Neural progenitor cell (in vitro differentiated cells): ENCODE measurements at regions not wholly inside any gene's neighbourhood (a gene's known extent, or its start where the extent isn't known, plus 50 kb on each side); places are given as distances from the start of the nearest gene placed in this dataset.

Experiments
- DNase-seq: peaks from one replicate; pipeline ENCODE4 v3.0.0-alpha.2; 2016; ENCODE audit warnings: low spot score
- H2AFZ ChIP-seq: fragments of 200-600 bp; sonication (generic); replicated peaks from 2 replicates; pipeline ENCODE4 v1.6.1; 2016; ENCODE audit warnings: antibody characterized with exemption
- H3F3A ChIP-seq: fragments of 200-600 bp; sonication (generic); 2 replicates; pipeline ENCODE4 v1.6.1; 2016; ENCODE audit warnings: antibody characterized with exemption, low read depth
- H3K27ac ChIP-seq: fragments of 200-600 bp; sonication (generic); 2 replicates; pipeline ENCODE4 v1.5.1; 2016; ENCODE audit warnings: mild to moderate bottlenecking
- H3K27me3 ChIP-seq: fragments of 200-600 bp; sonication (generic); 2 replicates; pipeline ENCODE4 v1.6.1; 2016; ENCODE audit warnings: mild to moderate bottlenecking, moderate library complexity
- H3K36me3 ChIP-seq: fragments of 200-600 bp; sonication (generic); 2 replicates; pipeline ENCODE4 v1.5.1; 2016
- H3K4me1 ChIP-seq: fragments of 200-600 bp; sonication (generic); 2 replicates; pipeline ENCODE4 v1.6.1; 2016; ENCODE audit warnings: mixed run types
- H3K4me2 ChIP-seq: fragments of 200-600 bp; sonication (generic); 2 replicates; pipeline ENCODE4 v1.6.1; 2016
- H3K4me3 ChIP-seq: fragments of 200-600 bp; sonication (generic); 2 replicates; pipeline ENCODE4 v1.5.1; 2016
- H3K79me2 ChIP-seq: fragments of 200-600 bp; sonication (generic); 2 replicates; pipeline ENCODE4 v1.6.1; 2016; ENCODE audit warnings: low read depth
- H3K9ac ChIP-seq: fragments of 200-600 bp; sonication (generic); 2 replicates; pipeline ENCODE4 v1.6.1; 2016
- H3K9me3 ChIP-seq: fragments of 200-600 bp; sonication (generic); 2 replicates; pipeline ENCODE4 v1.5.1; 2016; ENCODE audit warnings: low read depth
- H4K20me1 ChIP-seq: fragments of 200-600 bp; sonication (generic); 2 replicates; pipeline ENCODE4 v1.6.1; 2016; ENCODE audit warnings: low read depth
- H3K27ac Mint-ChIP-seq: 3 replicates; pipeline ENCODE4 v1.8.0; 2021; ENCODE audit warnings: mixed read lengths
- H3K27me3 Mint-ChIP-seq: 2 replicates; pipeline ENCODE4 v1.8.0; 2022; ENCODE audit warnings: low read depth, mild to moderate bottlenecking, inconsistent platforms, moderate library complexity, mixed read lengths; ENCODE audit not compliant: insufficient read depth
- H3K36me3 Mint-ChIP-seq: 3 replicates; pipeline ENCODE4 v1.8.0; 2021; ENCODE audit warnings: mixed read lengths
- H3K4me1 Mint-ChIP-seq: 3 replicates; pipeline ENCODE4 v1.8.0; 2021; ENCODE audit warnings: mixed read lengths
- H3K4me3 Mint-ChIP-seq: 3 replicates; pipeline ENCODE4 v1.8.0; 2021; ENCODE audit warnings: mild to moderate bottlenecking, moderate library complexity, mixed read lengths
- H3K9me3 Mint-ChIP-seq: 3 replicates; pipeline ENCODE4 v1.8.0; 2020; ENCODE audit warnings: mixed read lengths
- EZH2 ChIP-seq: fragments of 200-600 bp; sonication (generic); IDR thresholded peaks from 2 replicates; pipeline ENCODE4 v1.6.1; 2017; ENCODE audit warnings: antibody characterized with exemption, mild to moderate bottlenecking, moderate library complexity
- EZH2phosphoT487 ChIP-seq: fragments of 200-600 bp; sonication (generic); IDR thresholded peaks from 2 replicates; pipeline ENCODE4 v1.6.1; 2017; ENCODE audit warnings: antibody characterized with exemption
- TF ChIP-seq, protein P1 (sequence below): fragments of 200-600 bp; sonication (generic); IDR thresholded peaks from 2 replicates; pipeline ENCODE4 v1.5.1; 2017; ENCODE audit warnings: antibody characterized with exemption, mild to moderate bottlenecking

DNA sequence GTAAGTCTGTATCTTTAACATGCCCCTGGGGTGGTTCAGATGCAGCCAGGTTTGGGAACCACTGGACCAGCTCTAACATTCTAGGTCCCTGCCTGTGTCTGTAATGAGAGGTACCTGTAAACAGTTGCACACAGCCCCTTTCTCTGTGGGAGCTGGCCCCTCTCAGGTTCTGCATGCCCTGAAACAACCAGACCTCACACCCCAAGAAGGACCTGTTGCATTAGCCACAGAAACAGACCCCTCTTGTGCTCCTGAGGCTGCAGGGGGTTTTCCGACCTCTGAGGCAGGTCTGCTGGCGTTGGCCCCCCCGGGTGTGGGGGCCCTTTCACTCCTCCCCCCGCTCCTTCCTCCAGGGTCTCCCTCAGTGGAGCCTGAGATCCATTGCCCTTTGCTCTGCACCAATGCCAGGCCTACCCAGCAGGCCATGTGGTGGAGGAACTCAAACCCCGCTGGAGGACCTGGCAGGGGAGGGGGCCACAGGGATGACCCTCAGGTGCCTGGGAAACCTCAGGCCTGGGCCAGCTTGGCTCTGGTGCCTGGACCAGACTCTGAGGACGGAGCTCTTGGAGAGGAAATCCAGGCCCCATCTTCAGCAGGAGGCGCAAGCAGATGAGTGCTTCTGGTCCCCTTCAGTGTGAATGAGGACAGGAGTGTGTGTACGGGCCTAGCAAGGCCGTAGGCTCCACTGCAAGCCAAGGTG is 61.4 kb upstream of the PJA1 start:
- Mint-ChIP-seq H3K27me3 (peaks cover 6% of the 10 kb centered on the region), H3K36me3 (no peaks in the 10 kb centered on the region), H3K4me3 (no peak overlapping the region), H3K27ac (no peak overlapping the region), H3K9me3 (peaks cover 2% of the 10 kb centered on the region), H3K4me1 (peaks cover 14% of the 10 kb centered on the region)
- no peak overlapping the region for H3K9ac ChIP-seq
- no peak overlapping the region for H3K4me2 ChIP-seq
- H3K4me3 ChIP-seq: no peak overlapping the region
- H4K20me1 ChIP-seq: no peaks in the 10 kb centered on the region
- peaks cover 17% of the 10 kb centered on the region for H3K4me1 ChIP-seq
- no peaks in the 10 kb centered on the region for H3K79me2 ChIP-seq
- peaks cover 1% of the 10 kb centered on the region for H3K27me3 ChIP-seq
- no peak for TF ChIP-seq EZH2
- TF ChIP-seq, protein P1, sequence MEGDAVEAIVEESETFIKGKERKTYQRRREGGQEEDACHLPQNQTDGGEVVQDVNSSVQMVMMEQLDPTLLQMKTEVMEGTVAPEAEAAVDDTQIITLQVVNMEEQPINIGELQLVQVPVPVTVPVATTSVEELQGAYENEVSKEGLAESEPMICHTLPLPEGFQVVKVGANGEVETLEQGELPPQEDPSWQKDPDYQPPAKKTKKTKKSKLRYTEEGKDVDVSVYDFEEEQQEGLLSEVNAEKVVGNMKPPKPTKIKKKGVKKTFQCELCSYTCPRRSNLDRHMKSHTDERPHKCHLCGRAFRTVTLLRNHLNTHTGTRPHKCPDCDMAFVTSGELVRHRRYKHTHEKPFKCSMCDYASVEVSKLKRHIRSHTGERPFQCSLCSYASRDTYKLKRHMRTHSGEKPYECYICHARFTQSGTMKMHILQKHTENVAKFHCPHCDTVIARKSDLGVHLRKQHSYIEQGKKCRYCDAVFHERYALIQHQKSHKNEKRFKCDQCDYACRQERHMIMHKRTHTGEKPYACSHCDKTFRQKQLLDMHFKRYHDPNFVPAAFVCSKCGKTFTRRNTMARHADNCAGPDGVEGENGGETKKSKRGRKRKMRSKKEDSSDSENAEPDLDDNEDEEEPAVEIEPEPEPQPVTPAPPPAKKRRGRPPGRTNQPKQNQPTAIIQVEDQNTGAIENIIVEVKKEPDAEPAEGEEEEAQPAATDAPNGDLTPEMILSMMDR: no peak
- no peaks in the 10 kb centered on the region for H3K9me3 ChIP-seq
- no peaks in the 10 kb centered on the region for H3K36me3 ChIP-seq
- H3F3A ChIP-seq: peaks cover 16% of the 10 kb centered on the region
- DNase-seq: no peak
- H2AFZ ChIP-seq: no peak overlapping the region
- H3K27ac ChIP-seq: no peak overlapping the region

DNA sequence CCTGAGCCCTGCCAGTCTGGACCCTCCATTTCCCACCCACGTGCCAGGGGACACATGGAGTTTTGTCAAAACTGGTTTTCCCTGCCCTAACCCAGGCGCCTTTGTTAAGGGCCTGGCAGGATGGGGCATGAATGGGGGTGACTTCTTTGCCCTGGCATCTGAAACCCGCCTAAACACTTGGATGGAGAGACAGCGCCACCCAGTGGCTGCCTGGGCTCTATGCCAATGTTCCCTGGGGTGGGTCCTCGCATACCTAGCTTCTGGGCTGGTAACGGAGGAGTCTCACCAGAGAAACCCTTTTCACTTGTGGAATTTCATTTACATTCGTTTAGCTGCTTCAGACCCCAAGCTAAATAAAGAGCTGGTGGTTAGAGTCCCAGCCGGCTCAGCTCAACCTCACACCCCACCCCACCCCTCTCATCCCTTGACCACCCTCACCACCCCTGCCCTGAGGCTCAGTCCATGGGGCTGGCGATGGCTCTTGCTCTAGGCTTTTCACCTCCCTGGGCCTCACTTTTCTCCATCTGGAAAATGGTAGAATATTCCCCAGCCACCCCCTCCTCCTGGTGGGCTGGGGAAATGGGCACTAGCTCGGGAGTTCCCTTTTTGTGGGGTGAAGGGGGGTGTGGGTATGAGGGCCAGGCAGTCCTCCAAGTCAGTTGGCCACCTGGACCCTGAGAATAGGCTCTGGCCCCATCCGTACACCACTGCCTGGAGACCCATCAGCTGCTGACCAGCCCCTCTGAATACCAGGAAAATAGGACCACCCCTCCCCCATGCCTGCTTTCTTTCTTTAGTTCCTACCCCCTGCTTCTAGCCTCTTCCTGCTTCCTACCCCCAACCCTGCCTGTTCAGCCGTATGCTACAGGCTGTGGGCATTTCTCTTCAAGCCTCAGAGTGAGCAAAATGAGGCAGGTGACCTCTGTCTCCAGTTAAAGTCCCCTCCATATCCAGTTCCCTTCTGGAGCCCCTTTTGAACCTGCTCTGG is 57.1 kb upstream of the PJA1 start:
- Mint-ChIP-seq H3K4me1 (peaks cover 18% of the 10 kb centered on the region), H3K27me3 (peaks cover 4% of the 10 kb centered on the region), H3K27ac (peak overlapping the region; percentile 87), H3K9me3 (peaks cover 2% of the 10 kb centered on the region), H3K4me3 (peak overlapping the region; percentile 46), H3K36me3 (no peaks in the 10 kb centered on the region)
- H3K27ac ChIP-seq: peak overlapping the region; percentile 18
- TF ChIP-seq EZH2phosphoT487 (no peak), EZH2 (no peak)
- TF ChIP-seq, protein P1: peak; percentile 78
- peak overlapping the region; percentile 67 for H3K4me2 ChIP-seq
- H3K9ac ChIP-seq: no peak overlapping the region
- H3K27me3 ChIP-seq: no peaks in the 10 kb centered on the region
- no peaks in the 10 kb centered on the region for H3K36me3 ChIP-seq
- H2AFZ ChIP-seq: no peak overlapping the region
- peaks cover 16% of the 10 kb centered on the region for H3F3A ChIP-seq
- DNase-seq: peak; percentile 92
- H3K4me3 ChIP-seq: no peak overlapping the region
- no peaks in the 10 kb centered on the region for H4K20me1 ChIP-seq
- peaks cover 17% of the 10 kb centered on the region for H3K4me1 ChIP-seq
- no peaks in the 10 kb centered on the region for H3K79me2 ChIP-seq
- H3K9me3 ChIP-seq: no peaks in the 10 kb centered on the region

DNA sequence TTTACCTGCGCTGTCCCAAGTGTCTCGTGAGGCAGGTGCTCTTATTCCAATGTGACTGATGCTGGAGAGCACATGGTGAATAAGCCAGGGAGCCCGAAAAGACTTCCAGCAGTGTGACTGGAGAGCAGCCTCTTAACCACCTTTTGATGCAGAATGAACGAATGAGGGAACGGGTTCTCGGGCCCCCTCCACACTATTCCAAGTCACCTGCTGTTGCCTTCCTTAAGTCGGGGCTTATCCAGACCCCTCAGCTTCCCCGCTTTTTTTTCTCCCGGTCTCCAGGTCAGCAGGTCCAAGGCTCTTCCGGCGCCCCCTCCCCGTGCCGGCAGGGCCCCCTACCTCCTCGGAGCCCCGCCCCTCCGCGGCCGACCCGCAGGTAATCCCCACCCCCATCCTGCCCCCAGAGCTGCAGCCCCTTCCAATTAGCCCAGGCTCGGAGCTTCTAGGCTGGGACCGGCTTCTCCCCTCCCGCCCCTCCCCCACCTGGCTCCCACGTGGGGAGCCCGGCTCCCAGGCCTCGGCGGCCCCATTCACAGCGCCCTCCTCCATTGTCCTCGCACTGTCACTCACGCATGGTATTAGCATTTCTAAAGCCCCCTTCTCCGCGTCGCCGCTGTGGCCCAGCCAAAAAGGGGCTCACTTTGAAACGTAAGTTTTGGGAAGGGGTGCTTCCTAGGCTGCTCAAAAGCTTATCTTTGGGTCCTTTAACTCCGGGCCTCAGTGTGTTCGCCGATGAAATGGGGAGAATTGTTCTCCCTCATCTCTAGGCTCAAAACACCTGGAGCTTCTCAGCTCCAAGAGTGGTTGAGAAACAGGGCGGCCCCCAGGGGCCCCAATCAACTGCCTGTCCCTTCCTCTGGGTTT is 56.2 kb upstream of the PJA1 start:
- no peak overlapping the region for H2AFZ ChIP-seq
- Mint-ChIP-seq H3K36me3 (no peaks in the 10 kb centered on the region), H3K4me3 (peak overlapping the region; percentile 46), H3K4me1 (peaks cover 18% of the 10 kb centered on the region), H3K27me3 (peaks cover 4% of the 10 kb centered on the region), H3K9me3 (peaks cover 2% of the 10 kb centered on the region), H3K27ac (no peak overlapping the region)
- no peaks in the 10 kb centered on the region for H3K27me3 ChIP-seq
- H3K4me2 ChIP-seq: peak overlapping the region; percentile 42
- TF ChIP-seq EZH2phosphoT487 (no peak), EZH2 (no peak)
- TF ChIP-seq, protein P1: no peak
- peak overlapping the region; percentile 17 for H3K27ac ChIP-seq
- no peak overlapping the region for H3K9ac ChIP-seq
- H3K9me3 ChIP-seq: no peaks in the 10 kb centered on the region
- no peaks in the 10 kb centered on the region for H3K79me2 ChIP-seq
- no peaks in the 10 kb centered on the region for H4K20me1 ChIP-seq
- H3F3A ChIP-seq: peaks cover 16% of the 10 kb centered on the region
- H3K4me3 ChIP-seq: no peak overlapping the region
- peak; percentile 70 for DNase-seq
- H3K36me3 ChIP-seq: no peaks in the 10 kb centered on the region
- H3K4me1 ChIP-seq: peaks cover 17% of the 10 kb centered on the region
